GM06990 (cell line): ENCODE measurements at regions not wholly inside any gene's neighbourhood (a gene's known extent, or its start where the extent isn't known, plus 50 kb on each side); places are given as distances from the start of the nearest gene placed in this dataset.
A peak's percentile ranks its signal among the peaks of the same experiment; 100 is the strongest.

Experiments
- DNase-seq: peaks from one replicate; pipeline ENCODE4 v3.0.0-alpha.2; 2011; ENCODE audit not compliant: insufficient read length; ENCODE audit errors: extremely low read depth
- H3K27me3 ChIP-seq: replicated peaks from 2 replicates; pipeline ENCODE4 v1.6.0; 2011; ENCODE audit warnings: low read length; ENCODE audit not compliant: control insufficient read depth, insufficient read depth
- H3K36me3 ChIP-seq: 2 replicates; pipeline ENCODE4 v1.5.1; 2011; ENCODE audit warnings: low read length; ENCODE audit not compliant: control insufficient read depth, insufficient read depth
- H3K4me3 ChIP-seq: replicated peaks from 2 replicates; pipeline ENCODE4 v1.5.1; 2011; ENCODE audit warnings: low read depth, mild to moderate bottlenecking, control low read depth, low read length
- TF ChIP-seq, protein P1 (sequence below): IDR thresholded peaks from 2 replicates; pipeline ENCODE4 v1.5.1; 2011; ENCODE audit warnings: low read length, control low read depth, mild to moderate bottlenecking, inconsistent platforms; ENCODE audit not compliant: insufficient read depth, poor library complexity, severe bottlenecking

DNA sequence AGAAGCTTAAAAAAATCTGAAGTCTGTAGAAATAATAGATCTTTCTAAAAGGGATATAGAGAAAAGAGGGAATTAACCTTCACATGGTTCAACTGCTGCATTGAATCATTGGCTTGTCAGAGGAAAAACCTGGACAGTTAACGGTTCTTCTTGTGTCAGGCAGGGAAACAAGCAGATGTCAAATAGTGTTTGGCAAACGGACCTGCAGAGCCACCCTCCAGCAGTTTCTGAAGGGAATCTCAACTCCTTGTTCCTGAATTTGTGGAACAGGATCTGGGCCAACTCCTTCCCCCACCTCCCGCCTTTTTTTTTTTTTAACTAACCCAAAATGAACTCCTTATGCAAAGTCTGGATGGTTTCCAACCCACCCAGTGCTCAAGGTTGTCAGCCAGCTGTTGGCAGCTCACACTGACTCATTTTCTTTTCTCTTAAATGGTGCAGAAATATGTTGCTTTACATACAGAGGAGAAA is 187.3 kb downstream of the CAND1 start:
- Histone ChIP-seq H3K4me3 (no peak overlapping the region), H3K36me3 (no peaks in the 10 kb centered on the region), H3K27me3 (no peaks in the 10 kb centered on the region)
- no peak for DNase-seq
- TF ChIP-seq, protein P1, sequence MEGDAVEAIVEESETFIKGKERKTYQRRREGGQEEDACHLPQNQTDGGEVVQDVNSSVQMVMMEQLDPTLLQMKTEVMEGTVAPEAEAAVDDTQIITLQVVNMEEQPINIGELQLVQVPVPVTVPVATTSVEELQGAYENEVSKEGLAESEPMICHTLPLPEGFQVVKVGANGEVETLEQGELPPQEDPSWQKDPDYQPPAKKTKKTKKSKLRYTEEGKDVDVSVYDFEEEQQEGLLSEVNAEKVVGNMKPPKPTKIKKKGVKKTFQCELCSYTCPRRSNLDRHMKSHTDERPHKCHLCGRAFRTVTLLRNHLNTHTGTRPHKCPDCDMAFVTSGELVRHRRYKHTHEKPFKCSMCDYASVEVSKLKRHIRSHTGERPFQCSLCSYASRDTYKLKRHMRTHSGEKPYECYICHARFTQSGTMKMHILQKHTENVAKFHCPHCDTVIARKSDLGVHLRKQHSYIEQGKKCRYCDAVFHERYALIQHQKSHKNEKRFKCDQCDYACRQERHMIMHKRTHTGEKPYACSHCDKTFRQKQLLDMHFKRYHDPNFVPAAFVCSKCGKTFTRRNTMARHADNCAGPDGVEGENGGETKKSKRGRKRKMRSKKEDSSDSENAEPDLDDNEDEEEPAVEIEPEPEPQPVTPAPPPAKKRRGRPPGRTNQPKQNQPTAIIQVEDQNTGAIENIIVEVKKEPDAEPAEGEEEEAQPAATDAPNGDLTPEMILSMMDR: no peak

DNA sequence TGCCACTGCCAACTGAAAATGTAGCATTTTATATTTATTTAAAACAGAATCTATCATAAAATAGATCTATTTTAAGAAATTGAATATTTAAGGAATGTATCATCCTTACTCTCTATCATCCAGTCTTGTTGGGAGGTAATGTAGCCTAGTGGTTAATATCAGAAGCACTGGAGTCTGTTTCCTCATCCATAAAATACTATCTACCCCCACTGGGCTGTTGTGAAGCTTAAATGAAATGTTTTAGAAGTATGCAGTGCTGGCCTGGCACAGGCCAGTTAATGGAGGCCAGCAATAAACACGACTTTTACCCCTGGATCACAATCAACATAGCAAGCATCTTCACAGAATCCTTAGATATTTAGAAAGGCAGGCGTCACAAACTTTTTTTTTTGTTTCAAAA is 188.0 kb downstream of the CAND1 start:
- no peaks in the 10 kb centered on the region for H3K27me3 ChIP-seq
- no peaks in the 10 kb centered on the region for H3K36me3 ChIP-seq
- TF ChIP-seq, protein P1: no peak
- H3K4me3 ChIP-seq: no peak overlapping the region
- DNase-seq: no peak

DNA sequence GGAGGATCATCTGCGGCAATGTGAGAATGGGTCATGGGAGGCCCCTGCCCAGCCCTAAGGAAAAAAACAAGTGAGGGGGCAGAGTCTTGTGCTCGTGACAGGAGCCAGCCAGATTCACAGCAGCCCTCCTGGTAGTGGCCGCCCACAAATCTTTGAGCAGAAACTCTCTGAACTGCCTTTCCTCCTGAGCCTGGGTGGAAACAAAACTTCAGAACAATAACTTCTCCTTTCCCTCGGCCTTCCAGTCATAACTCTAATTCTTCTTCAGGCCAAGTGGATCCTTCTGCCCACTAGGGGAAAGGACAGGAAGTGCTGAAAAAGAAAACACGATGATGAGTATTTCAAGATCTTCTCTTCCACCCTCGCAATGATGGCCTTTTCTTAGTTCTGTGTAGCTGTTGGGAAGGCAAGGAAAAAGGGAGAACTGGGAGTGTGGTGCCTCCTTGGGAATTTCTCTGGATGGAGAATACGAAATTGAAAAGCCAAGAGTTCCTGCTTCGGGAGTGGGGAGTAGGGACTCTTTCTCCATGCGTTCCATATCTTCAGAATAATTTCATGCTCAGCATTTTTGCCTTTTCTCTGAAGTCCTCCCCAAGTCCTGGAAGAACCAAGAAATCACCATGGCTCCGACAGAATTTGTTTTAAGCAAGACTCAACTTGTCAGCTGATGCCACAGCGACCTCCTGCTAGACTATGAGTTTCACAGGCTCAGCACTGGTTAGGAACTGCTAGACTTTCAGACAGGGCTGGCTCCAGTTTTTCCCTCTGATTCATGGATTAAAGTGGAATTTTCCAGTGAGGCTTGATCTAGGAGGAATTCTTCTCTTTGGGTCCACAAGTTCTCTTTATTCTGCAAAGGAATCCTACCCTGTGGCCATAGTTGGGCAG is 188.9 kb downstream of the CAND1 start:
- Histone ChIP-seq H3K4me3 (no peak overlapping the region), H3K36me3 (no peaks in the 10 kb centered on the region), H3K27me3 (no peaks in the 10 kb centered on the region)
- TF ChIP-seq, protein P1: peak; percentile 38
- DNase-seq: no peak

DNA sequence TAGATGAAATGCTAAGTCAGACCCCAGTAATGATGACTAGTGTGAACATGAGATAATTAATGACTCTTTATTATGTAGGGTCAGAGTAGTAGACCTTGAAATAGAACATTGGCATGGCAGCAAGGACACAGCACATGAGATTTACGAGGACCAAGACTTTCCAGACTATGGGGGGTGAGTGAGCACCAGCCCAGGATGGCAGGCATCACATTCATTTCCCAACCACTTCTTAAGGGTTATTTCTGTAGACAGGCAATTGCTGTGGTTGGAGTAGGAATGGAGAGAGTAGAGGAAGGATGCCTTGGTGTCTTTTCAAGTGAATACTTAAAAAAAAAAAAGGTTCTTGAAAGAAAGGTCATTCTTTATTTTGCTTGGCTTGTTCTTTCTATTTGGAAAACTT is 189.4 kb upstream of the DYRK2 start:
- TF ChIP-seq, protein P1: no peak
- no peak overlapping the region for H3K4me3 ChIP-seq
- no peaks in the 10 kb centered on the region for H3K36me3 ChIP-seq

DNA sequence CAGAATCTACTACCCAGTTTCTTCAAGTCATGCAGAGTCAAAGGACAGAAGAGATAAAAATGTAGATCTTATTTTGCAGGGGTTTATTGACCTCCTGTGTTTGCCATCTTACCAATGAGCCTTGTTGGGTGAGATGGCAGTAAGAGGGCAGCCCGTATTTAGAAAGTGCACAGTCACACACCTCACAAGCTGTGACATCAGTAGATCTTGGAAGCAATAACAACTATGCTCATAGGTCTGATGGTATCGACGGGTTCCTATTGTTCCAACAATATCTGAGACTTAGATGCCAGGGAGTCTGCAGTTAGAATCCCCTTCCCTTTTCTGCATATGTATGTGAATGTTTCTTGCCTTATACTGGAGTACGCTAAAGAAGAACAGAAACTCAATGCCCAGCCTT is 189.0 kb upstream of the DYRK2 start:
- TF ChIP-seq, protein P1: no peak
- no peak overlapping the region for H3K4me3 ChIP-seq
- no peaks in the 10 kb centered on the region for H3K36me3 ChIP-seq
- H3K27me3 ChIP-seq: no peaks in the 10 kb centered on the region
- no peak for DNase-seq

More for the DNA sequence above, 189.4 kb upstream of the DYRK2 start:
- no peak for DNase-seq
- H3K27me3 ChIP-seq: no peaks in the 10 kb centered on the region
